Left lung (tissue), 4 donors: ENCODE measurements at regions not wholly inside any gene's neighbourhood (a gene's known extent, or its start where the extent isn't known, plus 50 kb on each side); places are given as distances from the start of the nearest gene placed in this dataset.

Experiments used
- ATAC-seq: fragments of 200-7000 bp; cut with Tn5 transposase; one replicate; pipeline ENCODE4 v1.9.1; 2020; ENCODE audit warnings: moderate library complexity
- DNase-seq, 4 donors: peaks; one replicate each; pipeline ENCODE4 v3.0.0-alpha.2; 2013 to 2020
- H3K27ac ChIP-seq, 2 donors: fragments of 200-600 bp; sonication (generic) in 1 of 2; one replicate each; pipeline versions ENCODE4 v1.5.0 to v1.8.0; 2020 to 2021
- H3K27me3 ChIP-seq, 2 donors: fragments of 200-600 bp; sonication (generic) in 1 of 2; one replicate each; pipeline versions ENCODE4 v1.5.0 to v1.8.0; 2020 to 2021
- H3K36me3 ChIP-seq, 2 donors: fragments of 200-600 bp; sonication (generic) in 1 of 2; one replicate each; pipeline versions ENCODE4 v1.5.0 to v1.8.0; 2020 to 2021
- H3K4me1 ChIP-seq, 2 donors: fragments of 200-600 bp; one replicate each; pipeline ENCODE4 v1.8.0; 2021
- H3K4me3 ChIP-seq, 2 donors: fragments of 200-600 bp; sonication (generic) in 1 of 2; one replicate each; pipeline versions ENCODE4 v1.5.0 to v1.8.0; 2020 to 2021; ENCODE audit warnings: mild to moderate bottlenecking in 1 of 2
- H3K9me3 ChIP-seq, 2 donors: fragments of 200-600 bp; sonication (generic) in 1 of 2; one replicate each; pipeline versions ENCODE4 v1.5.0 to v1.8.0; 2020 to 2021
- CTCF ChIP-seq, 2 donors: fragments of 200-600 bp; sonication (generic) in 1 of 2; IDR thresholded peaks; one replicate each; pipeline versions ENCODE4 v1.5.0 to v1.8.0; 2021; ENCODE audit warnings: antibody characterized with exemption in 2 of 2
- intact Hi-C, 2 donors: fragments of 100-400 bp; cut with DNase I; formaldehyde crosslinking; loops; one replicate each; pipeline versions ENCODE4 v1.11.2 to v1.14.2; 2022
- donor health status: DM: no; HTN: yes; CAD: no.
- donor health status: DM: no; HTN: no; CAD: no.

DNA sequence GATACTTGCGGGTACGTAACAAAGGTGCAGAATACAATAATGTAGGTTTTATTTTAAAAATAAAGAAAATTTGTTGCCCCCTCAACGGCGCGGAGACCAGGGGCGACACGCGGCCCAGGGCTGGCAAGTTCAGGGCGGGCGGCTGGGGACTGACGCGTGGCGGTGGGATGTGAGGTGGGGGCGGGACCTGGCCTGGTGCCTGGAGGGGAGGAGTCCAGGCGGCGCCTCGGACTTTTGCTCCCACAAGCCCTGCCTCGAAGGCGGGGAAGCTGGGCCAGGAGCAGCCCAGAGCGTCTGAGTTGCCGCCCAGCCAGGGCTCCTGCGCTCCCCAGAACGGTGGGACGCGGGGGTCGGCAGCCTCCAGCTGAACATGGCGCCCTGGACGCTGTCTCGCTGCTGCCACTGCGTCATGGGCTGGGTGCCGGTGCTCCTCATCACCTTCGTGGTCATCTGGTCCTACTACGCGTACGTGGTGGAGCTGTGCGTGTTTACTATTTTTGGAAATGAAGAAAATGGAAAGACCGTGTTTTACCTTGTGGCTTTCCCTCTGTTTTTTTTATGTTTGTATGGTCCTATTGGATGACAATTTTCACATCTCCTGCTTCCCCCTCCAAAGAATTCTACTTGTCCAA, 1122.8 kb upstream of the ATXN8OS start:
- DNase-seq = peak in 1 of 4 donors; percentile 74
- TF ChIP-seq CTCF (IDR thresholded peaks at IDR 0.05) = no peak
- no peak overlapping the region for H3K27ac ChIP-seq
- no peak for ATAC-seq
- no peaks in the 10 kb centered on the region for H3K36me3 ChIP-seq
- no peaks in the 10 kb centered on the region for H3K27me3 ChIP-seq
- peaks cover 0 to 19% of the 10 kb centered on the region in 2 donors for H3K9me3 ChIP-seq
- intact Hi-C loops = no loop called here
- no peak overlapping the region for H3K4me3 ChIP-seq
- H3K4me1 ChIP-seq = no peaks in the 10 kb centered on the region

- Histone ChIP-seq H3K4me1 (no peaks in the 10 kb centered on the region), H3K36me3 (no peaks in the 10 kb centered on the region), H3K9me3 (peaks cover 0 to 21% of the 10 kb centered on the region in 2 donors), H3K27me3 (no peaks in the 10 kb centered on the region), H3K27ac (no peak overlapping the region), H3K4me3 (no peak overlapping the region)
- TF ChIP-seq CTCF (IDR thresholded peaks at IDR 0.05) = no peak
- no peak for ATAC-seq
- peak in 1 of 4 donors; percentile 47 for DNase-seq
- intact Hi-C loops = no loop called here
These were observed 1124.5 kb upstream of the ATXN8OS start for GRCh38 chr13:68982961-68983619.

GRCh38 chr13:68976287-68976686, 1131.3 kb upstream of the ATXN8OS start:
- intact Hi-C loops = no loop called here
- DNase-seq (no peak), ATAC-seq (peak; percentile 57)
- H3K9me3 ChIP-seq = peaks cover 0 to 7% of the 10 kb centered on the region in 2 donors
- H3K4me1 ChIP-seq = no peaks in the 10 kb centered on the region
- no peak overlapping the region for H3K4me3 ChIP-seq
- no peak for TF ChIP-seq CTCF (IDR thresholded peaks at IDR 0.05)
- no peaks in the 10 kb centered on the region for H3K36me3 ChIP-seq
- no peaks in the 10 kb centered on the region for H3K27me3 ChIP-seq
- H3K27ac ChIP-seq = no peak overlapping the region

- intact Hi-C loops = no loop called here
- H3K27ac ChIP-seq = no peak overlapping the region
- DNase-seq = no peak
- H3K4me1 ChIP-seq = no peaks in the 10 kb centered on the region
- no peak overlapping the region for H3K4me3 ChIP-seq
- H3K36me3 ChIP-seq = no peaks in the 10 kb centered on the region
- no peaks in the 10 kb centered on the region for H3K27me3 ChIP-seq
- no peaks in the 10 kb centered on the region for H3K9me3 ChIP-seq
- ATAC-seq = no peak
- no peak for TF ChIP-seq CTCF (IDR thresholded peaks at IDR 0.05)
These were observed 1137.1 kb upstream of the ATXN8OS start for GRCh38 chr13:68970532-68970931.

DNA sequence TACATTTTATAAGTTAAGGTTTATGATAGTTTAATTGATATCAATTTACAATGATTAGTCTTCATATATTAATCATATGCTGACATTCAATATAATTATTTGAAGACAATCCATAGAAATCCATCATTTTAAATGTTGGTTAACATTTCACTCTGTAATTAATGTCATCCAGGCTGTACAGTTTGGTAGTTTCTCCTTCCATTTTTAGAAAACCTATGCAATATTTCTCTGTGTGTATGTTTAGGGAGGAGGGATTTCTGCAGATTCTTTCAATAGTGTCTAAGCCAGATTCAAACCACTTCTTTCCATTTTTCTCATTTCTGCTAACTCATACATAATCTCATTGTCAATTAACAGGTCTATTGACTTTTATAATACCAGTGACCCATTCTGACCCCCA, 1159.0 kb upstream of the ATXN8OS start:
- intact Hi-C loops = no loop called here
- no peak overlapping the region for H3K4me3 ChIP-seq
- H3K27ac ChIP-seq = no peak overlapping the region
- peaks cover 0 to 4% of the 10 kb centered on the region in 2 donors for H3K9me3 ChIP-seq
- no peaks in the 10 kb centered on the region for H3K4me1 ChIP-seq
- DNase-seq (no peak), ATAC-seq (no peak)
- no peaks in the 10 kb centered on the region for H3K36me3 ChIP-seq
- H3K27me3 ChIP-seq = no peaks in the 10 kb centered on the region
- TF ChIP-seq CTCF (IDR thresholded peaks at IDR 0.05) = no peak
